Left lobe of liver (tissue), 2 donors: ENCODE measurements at regions not wholly inside any gene's neighbourhood (a gene's known extent, or its start where the extent isn't known, plus 50 kb on each side); places are given as distances from the start of the nearest gene placed in this dataset.
A peak's percentile ranks its signal among the peaks of the same experiment; 100 is the strongest.
"Not testable (repeated sequence)": the region's sequence is repeated elsewhere in the genome, so short reads cannot be mapped to it uniquely, and the experiment has no call there.

Experiments
- ATAC-seq: fragments of 200-7000 bp; cut with Tn5 transposase; one replicate; pipeline ENCODE4 v1.9.1; 2020; ENCODE audit warnings: mild to moderate bottlenecking, moderate library complexity
- DNase-seq: peaks from one replicate; pipeline ENCODE4 v3.0.0-alpha.2; 2020; ENCODE audit warnings: low spot score
- donor health status: DM: no; HTN: no; CAD: no; lungs with moderate emphysema.
- donor health status: DM: no; HTN: yes; CAD: no.

GRCh38 chr4:17436047-17436749 is 75.7 kb downstream of the QDPR start:
- not testable (repeated sequence) for DNase-seq, ATAC-seq

- no peak for DNase-seq
- no peak for ATAC-seq
Observed at GRCh38 chr4:17433827-17434226, 78.1 kb downstream of the QDPR start.

- ATAC-seq (no peak), DNase-seq (no peak)
Observed at GRCh38 chr4:17427991-17428390, 83.9 kb downstream of the QDPR start.

GRCh38 chr4:17426222-17426621 is 85.7 kb downstream of the QDPR start:
- DNase-seq (no peak), ATAC-seq (no peak)

- DNase-seq (no peak), ATAC-seq (no peak)
Observed at GRCh38 chr4:17418010-17418409, 93.9 kb downstream of the QDPR start.

- ATAC-seq (no peak), DNase-seq (no peak)
Observed at GRCh38 chr4:17414392-17414791, 97.5 kb downstream of the QDPR start.

GRCh38 chr4:17400686-17401085 is 111.2 kb downstream of the QDPR start:
- ATAC-seq (no peak), DNase-seq (no peak)

- ATAC-seq = no peak
- DNase-seq = no peak
Observed at GRCh38 chr4:17398805-17399204, 113.1 kb downstream of the QDPR start.

- ATAC-seq (no peak), DNase-seq (no peak)
Observed at GRCh38 chr4:17398035-17398434, 113.9 kb downstream of the QDPR start.

GRCh38 chr4:17397611-17398010 is 114.3 kb downstream of the QDPR start:
- no peak for DNase-seq

GRCh38 chr4:17385403-17385802 is 126.5 kb downstream of the QDPR start:
- peak; percentile 98 for ATAC-seq
- peak; percentile 47 for DNase-seq

More at GRCh38 chr4:17397611-17398010, 114.3 kb downstream of the QDPR start:
- ATAC-seq = no peak

GRCh38 chr4:17380347-17380746 is 131.5 kb downstream of the QDPR start:
- ATAC-seq = no peak

GRCh38 chr4:17376205-17376604 is 135.7 kb downstream of the QDPR start:
- no peak for ATAC-seq
- no peak for DNase-seq

More at GRCh38 chr4:17380347-17380746, 131.5 kb downstream of the QDPR start:
- DNase-seq = no peak

- no peak for DNase-seq
- ATAC-seq = no peak
Observed at GRCh38 chr4:17373666-17374065, 138.2 kb downstream of the QDPR start.

GRCh38 chr4:17370818-17371217 is 141.1 kb downstream of the QDPR start:
- no peak for DNase-seq
- no peak for ATAC-seq

GRCh38 chr4:17368408-17368807 is 143.5 kb downstream of the QDPR start:
- DNase-seq = no peak
- no peak for ATAC-seq

GRCh38 chr4:17367201-17367600 is 144.7 kb downstream of the QDPR start:
- ATAC-seq (no peak), DNase-seq (no peak)

- ATAC-seq = no peak
- DNase-seq = no peak
Observed at GRCh38 chr4:17366496-17366895, 145.4 kb downstream of the QDPR start.

GRCh38 chr4:17362430-17362829 is 149.5 kb downstream of the QDPR start:
- DNase-seq (no peak), ATAC-seq (no peak)

- DNase-seq (no peak), ATAC-seq (no peak)
Observed at GRCh38 chr4:17358241-17358640, 153.6 kb downstream of the QDPR start.

GRCh38 chr4:17356926-17357325 is 155.0 kb downstream of the QDPR start:
- ATAC-seq = no peak
- no peak for DNase-seq

GRCh38 chr4:17352357-17352756 is 159.5 kb downstream of the QDPR start:
- DNase-seq = no peak

GRCh38 chr4:17347445-17347844 is 164.4 kb downstream of the QDPR start:
- peak; percentile 93 for ATAC-seq

More at GRCh38 chr4:17352357-17352756, 159.5 kb downstream of the QDPR start:
- ATAC-seq = no peak

More at GRCh38 chr4:17347445-17347844, 164.4 kb downstream of the QDPR start:
- peak; percentile 50 for DNase-seq
